Hepatocyte (in vitro differentiated cells): ENCODE measurements at regions not wholly inside any gene's neighbourhood (a gene's known extent, or its start where the extent isn't known, plus 50 kb on each side); places are given as distances from the start of the nearest gene placed in this dataset.

Experiments
- DNase-seq: peaks from one replicate; pipeline ENCODE4 v3.0.0-alpha.2; 2016; ENCODE audit warnings: low spot score
- H2AFZ ChIP-seq: fragments of 200-600 bp; sonication (generic); 2 replicates; pipeline ENCODE4 v1.6.0; 2016; ENCODE audit warnings: antibody characterized with exemption, mild to moderate bottlenecking
- H3K27ac ChIP-seq: fragments of 200-600 bp; sonication (generic); 2 replicates; pipeline ENCODE4 v1.5.1; 2016; ENCODE audit warnings: mild to moderate bottlenecking
- H3K27me3 ChIP-seq: fragments of 200-600 bp; sonication (generic); 2 replicates; pipeline ENCODE4 v1.6.1; 2016
- H3K36me3 ChIP-seq: fragments of 200-600 bp; sonication (generic); replicated peaks from 2 replicates; pipeline ENCODE4 v1.5.1; 2016; ENCODE audit warnings: low read depth; ENCODE audit not compliant: insufficient read depth
- H3K4me1 ChIP-seq: fragments of 200-600 bp; sonication (generic); 2 replicates; pipeline ENCODE4 v1.5.1; 2016; ENCODE audit warnings: mild to moderate bottlenecking, moderate library complexity; ENCODE audit not compliant: insufficient read depth
- H3K4me2 ChIP-seq: fragments of 200-600 bp; sonication (generic); 2 replicates; pipeline ENCODE4 v1.6.0; 2016
- H3K4me3 ChIP-seq: fragments of 200-600 bp; sonication (generic); 2 replicates; pipeline ENCODE4 v1.5.1; 2016; ENCODE audit warnings: mild to moderate bottlenecking
- H3K79me2 ChIP-seq: fragments of 200-600 bp; sonication (generic); 2 replicates; pipeline ENCODE4 v1.6.0; 2017; ENCODE audit warnings: mild to moderate bottlenecking
- H3K9me2 ChIP-seq: fragments of 200-600 bp; sonication (generic); replicated peaks from 2 replicates; pipeline ENCODE4 v1.6.0; 2017; ENCODE audit warnings: mild to moderate bottlenecking; ENCODE audit not compliant: insufficient read depth
- H3K9me3 ChIP-seq: fragments of 200-600 bp; sonication (generic); 2 replicates; pipeline ENCODE4 v1.5.1; 2016; ENCODE audit warnings: low read depth, mild to moderate bottlenecking
- H4K20me1 ChIP-seq: fragments of 200-600 bp; sonication (generic); 2 replicates; pipeline ENCODE4 v1.6.0; 2016; ENCODE audit warnings: mild to moderate bottlenecking; ENCODE audit not compliant: insufficient read depth, poor library complexity, severe bottlenecking
- EZH2 ChIP-seq: fragments of 200-600 bp; sonication (generic); IDR thresholded peaks from 2 replicates; pipeline ENCODE4 v1.6.1; 2016; ENCODE audit warnings: antibody characterized with exemption, mild to moderate bottlenecking, borderline replicate concordance
- EZH2phosphoT487 ChIP-seq: fragments of 200-600 bp; sonication (generic); IDR thresholded peaks from one replicate; pipeline ENCODE4 v1.6.1; 2018; ENCODE audit warnings: antibody characterized with exemption, mild to moderate bottlenecking, low read depth, moderate library complexity; ENCODE audit not compliant: unreplicated experiment, severe bottlenecking
- WGBS: methylation state at CpG from one replicate; pipeline ENCODE4 v1.1.6; 2016; ENCODE audit warnings: low lambda C conversion rate; ENCODE audit errors: missing lambda C conversion rate; 5-methylcytosine and 5-hydroxymethylcytosine counted together
- TF ChIP-seq, protein P1 (sequence below): fragments of 200-600 bp; sonication (generic); IDR thresholded peaks from 2 replicates; pipeline ENCODE4 v1.5.1; 2016; ENCODE audit warnings: antibody characterized with exemption, mild to moderate bottlenecking; ENCODE audit not compliant: poor library complexity

DNA sequence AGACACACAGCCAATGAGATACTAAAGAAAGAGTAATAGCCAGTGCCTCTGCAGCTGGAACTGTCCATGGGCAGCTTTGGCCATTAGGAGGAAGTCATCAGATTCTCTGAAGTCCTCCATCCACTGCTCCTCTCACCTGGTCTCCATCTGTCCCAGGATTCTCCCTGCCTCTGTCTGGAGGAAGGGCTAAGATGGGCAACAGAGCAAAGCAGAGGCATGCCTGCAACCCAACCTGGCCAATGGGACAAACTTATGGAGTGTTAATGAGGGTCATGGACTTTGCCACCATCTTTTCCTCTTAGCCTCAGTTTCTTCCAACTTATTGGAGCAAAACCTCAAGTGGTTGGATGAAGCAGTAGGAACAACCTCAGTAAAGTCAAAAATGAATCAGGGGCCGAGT lies 91.5 kb upstream of the SIX3 start:
- 82% methylated on average over 1 of the region's 1 CpG for WGBS
- no peak overlapping the region for H3K27ac ChIP-seq
- no peak for DNase-seq
- no peaks in the 10 kb centered on the region for H3K36me3 ChIP-seq
- no peaks in the 10 kb centered on the region for H3K79me2 ChIP-seq
- no peak overlapping the region for H3K4me2 ChIP-seq
- peaks cover 20% of the 10 kb centered on the region for H3K27me3 ChIP-seq
- no peaks in the 10 kb centered on the region for H3K9me3 ChIP-seq
- H2AFZ ChIP-seq, result no peak overlapping the region
- no peak overlapping the region for H3K4me3 ChIP-seq
- H3K4me1 ChIP-seq, result no peaks in the 10 kb centered on the region
- no peaks in the 10 kb centered on the region for H3K9me2 ChIP-seq
- H4K20me1 ChIP-seq, result no peaks in the 10 kb centered on the region
- TF ChIP-seq, protein P1, sequence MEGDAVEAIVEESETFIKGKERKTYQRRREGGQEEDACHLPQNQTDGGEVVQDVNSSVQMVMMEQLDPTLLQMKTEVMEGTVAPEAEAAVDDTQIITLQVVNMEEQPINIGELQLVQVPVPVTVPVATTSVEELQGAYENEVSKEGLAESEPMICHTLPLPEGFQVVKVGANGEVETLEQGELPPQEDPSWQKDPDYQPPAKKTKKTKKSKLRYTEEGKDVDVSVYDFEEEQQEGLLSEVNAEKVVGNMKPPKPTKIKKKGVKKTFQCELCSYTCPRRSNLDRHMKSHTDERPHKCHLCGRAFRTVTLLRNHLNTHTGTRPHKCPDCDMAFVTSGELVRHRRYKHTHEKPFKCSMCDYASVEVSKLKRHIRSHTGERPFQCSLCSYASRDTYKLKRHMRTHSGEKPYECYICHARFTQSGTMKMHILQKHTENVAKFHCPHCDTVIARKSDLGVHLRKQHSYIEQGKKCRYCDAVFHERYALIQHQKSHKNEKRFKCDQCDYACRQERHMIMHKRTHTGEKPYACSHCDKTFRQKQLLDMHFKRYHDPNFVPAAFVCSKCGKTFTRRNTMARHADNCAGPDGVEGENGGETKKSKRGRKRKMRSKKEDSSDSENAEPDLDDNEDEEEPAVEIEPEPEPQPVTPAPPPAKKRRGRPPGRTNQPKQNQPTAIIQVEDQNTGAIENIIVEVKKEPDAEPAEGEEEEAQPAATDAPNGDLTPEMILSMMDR, result no peak
- TF ChIP-seq EZH2 (no peak), EZH2phosphoT487 (no peak)

DNA sequence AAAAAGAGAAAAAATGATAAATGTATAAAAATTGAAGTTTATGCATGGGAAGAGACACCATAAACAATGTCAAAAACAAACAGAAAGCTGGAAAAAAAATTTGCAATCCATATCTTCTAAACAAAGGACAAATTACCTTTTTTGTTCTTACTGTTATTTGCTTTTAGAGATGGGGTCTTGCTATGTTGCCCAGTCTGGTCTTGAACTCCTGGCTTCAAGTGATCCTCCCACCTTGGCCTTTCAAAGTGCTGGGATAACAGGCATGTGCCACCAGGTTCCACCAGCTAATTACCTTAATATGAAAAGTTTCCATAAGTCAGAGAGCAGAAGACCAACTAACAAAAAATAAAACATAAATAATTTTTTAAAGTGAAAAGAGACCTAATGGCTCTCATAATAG lies 90.0 kb upstream of the SIX3 start:
- Histone ChIP-seq H3K27me3 (peaks cover 20% of the 10 kb centered on the region), H3K9me3 (no peaks in the 10 kb centered on the region), H3K9me2 (no peaks in the 10 kb centered on the region), H3K79me2 (no peaks in the 10 kb centered on the region), H4K20me1 (no peaks in the 10 kb centered on the region), H3K4me2 (no peak overlapping the region), H2AFZ (no peak overlapping the region), H3K4me3 (no peak overlapping the region), H3K27ac (no peak overlapping the region), H3K36me3 (no peaks in the 10 kb centered on the region), H3K4me1 (no peaks in the 10 kb centered on the region)
- TF ChIP-seq EZH2, result no peak
- no peak for TF ChIP-seq EZH2phosphoT487
- TF ChIP-seq, protein P1, result no peak
- no peak for DNase-seq

DNA sequence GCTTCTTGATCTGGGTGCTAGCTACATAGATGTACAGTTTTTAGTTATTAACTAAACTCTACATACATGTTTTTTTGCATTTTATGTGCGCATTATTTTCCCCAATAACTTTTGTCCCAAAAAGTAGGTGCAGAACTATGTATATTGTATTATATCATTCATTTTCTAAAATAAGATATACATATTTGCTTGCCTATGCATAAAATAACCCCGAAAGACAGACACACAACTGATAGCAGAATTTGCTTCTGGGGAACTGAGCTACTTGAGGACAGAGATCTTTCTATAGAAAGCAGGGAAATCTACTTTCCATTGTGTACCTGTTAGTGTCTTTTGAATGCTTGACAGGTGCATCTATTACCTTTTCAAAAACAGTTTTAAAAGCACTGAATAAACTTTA lies 88.9 kb upstream of the SIX3 start:
- no peaks in the 10 kb centered on the region for H3K9me3 ChIP-seq
- H3K27me3 ChIP-seq, result peaks cover 20% of the 10 kb centered on the region
- H3K4me1 ChIP-seq, result no peaks in the 10 kb centered on the region
- H3K4me2 ChIP-seq, result no peak overlapping the region
- 84% methylated on average over 2 of the region's 2 CpGs for WGBS
- H2AFZ ChIP-seq, result no peak overlapping the region
- H3K9me2 ChIP-seq, result no peaks in the 10 kb centered on the region
- no peaks in the 10 kb centered on the region for H3K36me3 ChIP-seq
- H3K79me2 ChIP-seq, result no peaks in the 10 kb centered on the region
- H3K4me3 ChIP-seq, result no peak overlapping the region
- no peak overlapping the region for H3K27ac ChIP-seq
- TF ChIP-seq EZH2phosphoT487, result no peak
- DNase-seq, result no peak
- H4K20me1 ChIP-seq, result no peaks in the 10 kb centered on the region

DNA sequence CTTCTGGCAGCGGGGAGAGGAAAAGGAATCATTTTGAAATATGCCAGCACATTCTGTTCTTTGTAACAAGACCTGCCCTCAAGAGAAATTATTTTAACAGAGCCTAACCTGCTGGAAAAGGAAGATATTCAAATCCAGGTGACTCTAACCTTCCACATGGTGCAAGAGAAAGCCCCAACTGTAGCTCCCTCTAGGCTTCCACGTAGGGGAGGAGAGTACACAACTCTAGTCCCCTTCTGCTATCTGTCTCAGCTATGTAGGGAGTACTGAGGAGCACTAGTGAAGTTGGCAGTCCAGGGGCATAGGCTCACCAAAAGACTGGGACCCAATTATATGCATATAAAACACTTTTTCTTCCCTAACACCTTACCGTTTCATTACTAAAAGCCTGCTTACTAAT lies 82.2 kb upstream of the SIX3 start:
- WGBS, result 44% methylated on average over 3 of the region's 3 CpGs
- H3K9me3 ChIP-seq, result no peaks in the 10 kb centered on the region
- H3K27me3 ChIP-seq, result peaks cover 22% of the 10 kb centered on the region
- H3K9me2 ChIP-seq, result no peaks in the 10 kb centered on the region
- no peak overlapping the region for H3K4me3 ChIP-seq
- DNase-seq, result no peak
- H3K27ac ChIP-seq, result no peak overlapping the region
- no peak for TF ChIP-seq EZH2
- no peak for TF ChIP-seq EZH2phosphoT487
- TF ChIP-seq, protein P1, result no peak
- H3K79me2 ChIP-seq, result no peaks in the 10 kb centered on the region
- no peaks in the 10 kb centered on the region for H4K20me1 ChIP-seq
- no peak overlapping the region for H2AFZ ChIP-seq
- no peaks in the 10 kb centered on the region for H3K36me3 ChIP-seq
- H3K4me1 ChIP-seq, result no peaks in the 10 kb centered on the region
- no peak overlapping the region for H3K4me2 ChIP-seq
